ENCODE measurements at regions not wholly inside any gene's neighbourhood (a gene's known extent, or its start where the extent isn't known, plus 50 kb on each side); places are given as distances from the start of the nearest gene placed in this dataset.

DNA sequence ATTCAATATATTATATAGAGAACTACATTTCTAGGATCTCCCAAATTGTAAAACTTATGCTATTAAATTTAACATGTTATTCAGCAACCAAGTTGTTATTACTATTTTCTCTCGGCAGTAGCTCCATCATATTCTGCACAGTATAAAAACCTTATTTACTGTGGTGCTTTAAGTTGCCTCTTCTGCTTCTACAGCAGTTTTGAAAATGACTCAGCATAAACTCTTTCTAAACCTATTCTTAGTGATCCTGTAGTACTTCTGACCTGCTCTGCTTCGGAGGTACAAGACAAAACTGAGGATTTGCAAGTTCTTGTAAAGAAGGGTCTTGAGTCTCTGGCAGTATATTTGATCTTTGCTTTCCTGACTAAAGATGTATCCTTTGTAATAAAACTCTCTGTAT lies 567.2 kb downstream of the TMX3 start (continued):
- no peak for TF ChIP-seq HDAC6 (IDR thresholded peaks at IDR 0.05; ENCODE audit: low read depth, low read length)

DNA sequence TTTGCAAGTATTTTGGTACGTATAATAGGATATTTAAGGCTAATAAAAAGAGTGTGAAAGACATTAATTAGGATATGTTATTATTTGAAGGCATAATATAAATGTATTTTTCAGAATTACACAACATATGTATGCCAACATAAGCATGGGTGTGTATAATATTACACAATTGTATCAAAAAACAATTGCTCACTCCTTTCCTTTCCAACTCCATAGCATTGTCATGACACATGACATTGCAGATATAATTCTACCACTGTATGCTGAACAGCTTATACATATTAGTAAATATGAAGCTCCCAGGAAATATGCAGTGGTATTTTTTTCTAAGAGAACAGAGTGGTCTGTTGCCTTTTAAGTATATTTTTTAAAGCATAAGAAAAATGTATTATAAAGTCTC lies 593.1 kb downstream of the TMX3 start:
- ChIA-PET CTCF (ENCODE audit: partially characterized antibody) (interaction anchor here (1.3 kb wide), 1 partner anchor 538 kb away, joined by 3 read pairs; no protein-coding TSS in a partner anchor), POLR2A (ENCODE audit: partially characterized antibody) (no interaction called here)
- no peaks in the 10 kb centered on the region for H3K27me3 ChIP-seq (replicated peaks in 1 of 4; ENCODE audit: control insufficient read depth in 3 of 4, extremely low read depth in 1 of 4, insufficient read depth in 3 of 4, low read length in 3 of 4)
- no peak overlapping the region for H2BK20ac ChIP-seq (ENCODE audit: low read length)
- H4K5ac ChIP-seq (ENCODE audit: insufficient read length, low read depth, low read length): no peak overlapping the region
- no peak overlapping the region for H2BK5ac ChIP-seq (ENCODE audit: low read depth, low read length)
- WGBS, 2 experiments (ENCODE audit: extremely low coverage in 1 of 2, insufficient coverage in 1 of 2, insufficient read length in 1 of 2, insufficient replicate concordance in 2 of 2, low coverage in 1 of 2, low lambda C conversion rate in 2 of 2, missing lambda C conversion rate in 1 of 2): 92% methylated on average over 1 of the region's 1 CpG; no CpG with 5 or more reads in 1 of the 2 experiments
- no peak overlapping the region for H3K9ac ChIP-seq (replicated peaks in 1 of 4; ENCODE audit: extremely low read depth in 1 of 4, low read depth in 3 of 4, low read length in 3 of 4)
- H3K4me3 ChIP-seq (ENCODE audit: extremely low read depth in 1 of 4, insufficient read depth in 2 of 4, low read depth in 3 of 4, low read length in 4 of 4): no peak overlapping the region
- no peaks in the 10 kb centered on the region for H3K36me3 ChIP-seq (ENCODE audit: control insufficient read depth in 2 of 4, insufficient read depth in 4 of 4, low read length in 3 of 4)
- no peak overlapping the region for H2BK15ac ChIP-seq (ENCODE audit: low read length)
- no peaks in the 10 kb centered on the region for H3K79me2 ChIP-seq (ENCODE audit: control insufficient read depth in 1 of 2, insufficient read depth in 2 of 2, low read length in 2 of 2)
- no peak overlapping the region for H3K14ac ChIP-seq (ENCODE audit: insufficient read length)
- DNase-seq (ENCODE audit: low read depth in 1 of 2, low spot score in 2 of 2) (no peak), FAIRE-seq (no peak)
- no peak overlapping the region for H3K27ac ChIP-seq (ENCODE audit: low read depth, low read length)
- H2BK120ac ChIP-seq (replicated peaks; ENCODE audit: low read depth, low read length): no peak overlapping the region
- no peak overlapping the region for H2BK12ac ChIP-seq (ENCODE audit: low read depth, low read length)
- H3K18ac ChIP-seq (ENCODE audit: extremely low read depth, low read length): no peak overlapping the region
- H4K20me1 ChIP-seq (replicated peaks in 1 of 2; ENCODE audit: control insufficient read depth in 1 of 2, insufficient read depth in 2 of 2, low read length in 2 of 2): no peaks in the 10 kb centered on the region
- no peaks in the 10 kb centered on the region for H3K23me2 ChIP-seq (ENCODE audit: low read depth, low read length)
- H3K4me1 ChIP-seq (replicated peaks in 1 of 4; ENCODE audit: control insufficient read depth in 3 of 4, insufficient read depth in 4 of 4, low read length in 3 of 4): no peaks in the 10 kb centered on the region
- no peak for TF ChIP-seq ZNF274 (IDR thresholded peaks at IDR 0.05; ENCODE audit: borderline replicate concordance, extremely low read depth, low read length)
- TF ChIP-seq EP300 (IDR thresholded peaks at IDR 0.05; ENCODE audit: borderline replicate concordance in 1 of 2, low read depth in 2 of 2, low read length in 2 of 2): no peak
- TF ChIP-seq BACH1 (IDR thresholded peaks at IDR 0.05; ENCODE audit: low read length): no peak
- TF ChIP-seq RAD21 (IDR thresholded peaks at IDR 0.05 in 1 of 2, conservative IDR thresholded peaks at IDR 0.05 in 1 of 2; ENCODE audit: low read depth in 2 of 2, low read length in 2 of 2): no peak
- no peak for TF ChIP-seq SRF (IDR thresholded peaks at IDR 0.05; ENCODE audit: low read depth, low read length)
- no peaks in the 10 kb centered on the region for H3K79me1 ChIP-seq (ENCODE audit: low read depth, low read length)
- H3K9me3 ChIP-seq (ENCODE audit: insufficient read depth in 2 of 2, low read depth in 1 of 2, low read length in 1 of 2): no peaks in the 10 kb centered on the region
- no peak overlapping the region for H2AK5ac ChIP-seq (ENCODE audit: low read depth, low read length)
- H3K4me2 ChIP-seq (ENCODE audit: insufficient read depth in 1 of 2, low read depth in 2 of 2, low read length in 2 of 2): no peak overlapping the region
- H4K8ac ChIP-seq (ENCODE audit: extremely low read depth, insufficient read depth, low read length): no peak overlapping the region
- H3K56ac ChIP-seq (replicated peaks; ENCODE audit: insufficient read length, low read depth, low read length): no peak overlapping the region
- no peak overlapping the region for H3K23ac ChIP-seq (ENCODE audit: insufficient read length)
- no peak overlapping the region for H3K4ac ChIP-seq (replicated peaks; ENCODE audit: insufficient read length, low read depth, low read length)
- no peak overlapping the region for H2AFZ ChIP-seq (ENCODE audit: low read length)
- H4K91ac ChIP-seq (replicated peaks; ENCODE audit: insufficient read length, low read length): no peak overlapping the region
